ENCODE measurements at regions not wholly inside any gene's neighbourhood (a gene's known extent, or its start where the extent isn't known, plus 50 kb on each side); places are given as distances from the start of the nearest gene placed in this dataset.

GRCh38 chr7:79534128-79534527 is 80.7 kb upstream of the MAGI2 start:
- TF ChIP-seq CTCF (IDR thresholded peaks at IDR 0.05; ENCODE audit: borderline replicate concordance, insufficient read depth, low read depth, low read length): no peak
- no peak overlapping the region for H3K4me3 ChIP-seq (ENCODE audit: low read depth, low read length)

DNA sequence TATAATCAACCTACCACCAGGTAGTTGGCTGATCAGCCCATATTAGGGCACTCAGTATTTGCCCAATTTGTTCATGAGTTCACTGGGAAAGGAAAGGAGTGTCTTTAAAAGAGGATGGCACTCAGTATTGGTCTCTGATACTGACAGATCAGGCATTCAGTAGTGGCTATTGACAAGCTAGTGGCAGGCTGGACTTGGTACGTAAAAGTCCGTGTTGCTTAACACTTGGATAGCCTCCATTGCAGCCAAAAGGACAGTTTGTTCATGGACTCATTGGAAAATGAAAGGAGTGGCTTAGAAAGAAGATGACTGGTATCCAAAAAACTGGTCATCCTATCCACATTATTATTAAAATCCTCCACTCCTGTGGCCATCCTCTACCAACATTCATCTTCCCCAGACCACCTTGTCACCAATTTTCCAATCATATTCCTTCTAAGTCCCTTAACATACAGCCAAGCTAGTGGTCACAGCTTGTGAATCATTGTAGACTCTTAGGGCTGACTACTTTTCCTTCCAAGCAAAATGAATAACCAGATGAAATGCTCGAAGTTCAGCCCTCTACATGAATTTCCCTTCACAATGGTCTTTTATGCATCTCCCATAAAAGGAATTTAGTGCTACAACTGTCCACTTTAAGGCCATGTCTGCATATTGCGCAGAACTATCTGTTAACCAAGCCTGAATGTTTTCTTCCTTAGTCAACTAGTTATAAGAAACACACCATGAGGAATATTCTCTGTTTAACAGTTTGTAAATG is 78.6 kb upstream of the MAGI2 start:
- no peak overlapping the region for H3K4me3 ChIP-seq (ENCODE audit: low read depth, low read length)
- no peak for TF ChIP-seq CTCF (IDR thresholded peaks at IDR 0.05; ENCODE audit: borderline replicate concordance, insufficient read depth, low read depth, low read length)

DNA sequence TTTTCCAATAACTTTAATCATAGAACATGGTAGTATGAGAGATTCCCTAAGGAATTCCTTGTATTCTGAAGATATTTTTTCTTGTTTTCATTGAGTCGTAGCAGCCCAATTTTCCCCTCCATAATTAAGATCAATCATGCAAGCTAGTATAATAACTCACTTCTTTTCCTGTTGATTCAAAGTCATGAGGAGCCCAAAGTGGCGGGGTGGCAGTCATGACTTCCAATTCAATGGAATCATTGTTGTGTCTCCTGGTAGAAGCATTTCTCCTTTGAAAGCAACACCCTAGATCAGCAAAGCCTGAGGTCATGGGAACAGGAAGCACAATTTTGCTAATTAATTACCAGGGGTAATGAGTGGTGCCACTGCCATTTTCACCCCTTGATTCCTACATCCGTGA is 77.6 kb upstream of the MAGI2 start:
- no peak overlapping the region for H3K4me3 ChIP-seq (ENCODE audit: low read depth, low read length)
- TF ChIP-seq CTCF (IDR thresholded peaks at IDR 0.05; ENCODE audit: borderline replicate concordance, insufficient read depth, low read depth, low read length): no peak

DNA sequence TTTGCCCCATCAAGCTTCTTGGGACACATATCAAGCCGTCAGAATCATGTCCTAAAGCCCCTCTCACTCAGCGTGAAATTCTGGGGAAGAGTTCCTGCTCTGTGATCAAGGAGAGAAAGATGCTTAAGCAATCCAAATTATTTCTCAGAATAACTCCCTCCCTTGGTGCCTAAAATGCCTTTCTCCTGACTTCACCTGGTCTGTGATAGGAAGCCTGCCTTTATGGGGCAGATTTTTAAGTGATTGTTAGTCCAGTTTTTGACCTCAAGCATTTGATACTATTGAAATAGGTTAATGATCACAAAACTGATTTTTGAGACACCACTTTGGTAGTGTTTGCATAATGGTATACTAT is 76.4 kb upstream of the MAGI2 start:
- no peak overlapping the region for H3K4me3 ChIP-seq (ENCODE audit: low read depth, low read length)
- TF ChIP-seq CTCF (IDR thresholded peaks at IDR 0.05; ENCODE audit: borderline replicate concordance, insufficient read depth, low read depth, low read length): no peak

- TF ChIP-seq CTCF (IDR thresholded peaks at IDR 0.05; ENCODE audit: borderline replicate concordance, insufficient read depth, low read depth, low read length): no peak
These were observed 75.9 kb upstream of the MAGI2 start for GRCh38 chr7:79529214-79529880.

DNA sequence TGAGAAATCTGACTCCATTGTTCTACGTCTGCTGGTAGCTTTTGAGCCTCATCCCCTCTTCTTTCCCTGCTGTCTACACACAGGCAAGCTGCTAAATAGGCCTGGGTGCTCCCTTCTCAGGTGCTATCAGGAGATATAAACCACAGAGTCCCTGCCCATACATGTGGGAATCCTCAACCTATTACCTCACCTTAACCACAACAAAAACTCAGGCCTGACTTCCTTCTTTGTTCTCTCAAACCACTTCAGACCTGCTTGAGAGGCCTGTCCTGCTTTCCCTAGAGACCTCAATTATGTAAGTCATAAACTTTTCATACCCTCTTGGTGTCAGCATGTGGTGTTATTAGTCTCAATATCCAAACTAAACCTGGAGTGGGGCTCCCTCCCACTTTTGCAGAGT is 75.0 kb upstream of the MAGI2 start:
- H3K4me3 ChIP-seq (ENCODE audit: low read depth, low read length): no peak overlapping the region
- TF ChIP-seq CTCF (IDR thresholded peaks at IDR 0.05; ENCODE audit: borderline replicate concordance, insufficient read depth, low read depth, low read length): no peak

More at GRCh38 chr7:79529214-79529880, 75.9 kb upstream of the MAGI2 start:
- no peak overlapping the region for H3K4me3 ChIP-seq (ENCODE audit: low read depth, low read length)

DNA sequence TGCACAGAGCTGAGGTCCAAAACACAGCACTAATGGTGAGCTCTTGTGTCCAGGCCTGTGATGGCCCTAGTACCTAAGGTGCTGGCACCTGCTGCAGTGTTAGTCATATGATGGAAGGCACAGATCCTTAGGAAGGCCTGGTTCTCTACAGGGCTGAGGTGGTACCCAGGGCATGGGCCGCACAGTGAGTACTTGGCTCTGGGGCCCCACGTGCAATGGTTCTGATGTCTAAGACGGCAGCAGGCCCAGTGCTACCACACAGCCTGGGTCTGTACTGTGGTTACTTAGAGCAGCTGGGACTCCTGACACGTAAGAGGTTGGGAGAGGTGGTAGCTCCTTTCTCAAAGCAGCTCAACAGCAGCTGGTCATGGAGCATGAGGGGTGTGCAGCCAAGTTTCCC is 70.6 kb upstream of the MAGI2 start:
- no peak for TF ChIP-seq CTCF (IDR thresholded peaks at IDR 0.05; ENCODE audit: borderline replicate concordance, insufficient read depth, low read depth, low read length)
- H3K4me3 ChIP-seq (ENCODE audit: low read depth, low read length): no peak overlapping the region
